OCI-LY1 (cell line): ENCODE measurements at regions not wholly inside any gene's neighbourhood (a gene's known extent, or its start where the extent isn't known, plus 50 kb on each side); places are given as distances from the start of the nearest gene placed in this dataset.

Experiments used
- EZH2 ChIP-seq: fragments of 200-600 bp; sonication (generic), shearing (Covaris generic); IDR thresholded peaks from 2 replicates; pipeline ENCODE4 v1.8.0; 2017; ENCODE audit warnings: borderline replicate concordance, mixed run types, mild to moderate bottlenecking, antibody characterized with exemption, low read length, moderate library complexity, mixed read lengths
- TF ChIP-seq, protein P1 (sequence below): fragments of 200-600 bp; sonication (generic), shearing (Covaris generic); IDR thresholded peaks from 2 replicates; pipeline ENCODE4 v1.5.1; 2017; ENCODE audit warnings: mild to moderate bottlenecking, antibody characterized with exemption, low read length, moderate library complexity, mixed read lengths

DNA sequence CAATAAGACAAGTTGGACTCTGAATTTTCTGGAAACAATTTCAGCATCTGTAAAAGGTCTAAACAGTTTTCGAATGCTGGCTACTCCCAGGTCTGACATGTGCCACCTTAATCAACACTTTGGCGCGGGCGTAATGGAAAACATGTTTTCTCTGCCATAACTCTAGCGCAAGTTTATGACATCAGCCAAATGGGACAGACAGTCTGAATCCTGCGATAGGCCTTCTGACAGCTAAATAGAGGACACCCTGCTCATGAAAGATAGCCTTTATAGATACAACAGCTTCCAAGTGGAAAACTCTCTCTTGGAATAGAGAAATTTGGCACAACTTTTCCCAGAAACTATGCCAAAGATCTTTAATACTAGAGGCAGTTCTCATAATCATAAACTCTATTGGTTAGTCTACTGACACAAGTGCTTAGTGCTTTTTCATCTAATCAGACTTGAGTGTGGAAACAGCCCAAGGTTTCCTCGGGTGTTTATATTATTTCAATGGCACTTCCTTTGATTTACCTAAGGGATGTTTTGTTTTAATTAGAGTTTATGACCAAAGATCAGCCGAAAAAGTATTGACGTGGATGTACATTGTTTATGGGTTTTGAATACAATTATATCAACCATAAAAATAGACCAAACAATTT is 120.1 kb upstream of the DPH6 start:
- TF ChIP-seq, protein P1, sequence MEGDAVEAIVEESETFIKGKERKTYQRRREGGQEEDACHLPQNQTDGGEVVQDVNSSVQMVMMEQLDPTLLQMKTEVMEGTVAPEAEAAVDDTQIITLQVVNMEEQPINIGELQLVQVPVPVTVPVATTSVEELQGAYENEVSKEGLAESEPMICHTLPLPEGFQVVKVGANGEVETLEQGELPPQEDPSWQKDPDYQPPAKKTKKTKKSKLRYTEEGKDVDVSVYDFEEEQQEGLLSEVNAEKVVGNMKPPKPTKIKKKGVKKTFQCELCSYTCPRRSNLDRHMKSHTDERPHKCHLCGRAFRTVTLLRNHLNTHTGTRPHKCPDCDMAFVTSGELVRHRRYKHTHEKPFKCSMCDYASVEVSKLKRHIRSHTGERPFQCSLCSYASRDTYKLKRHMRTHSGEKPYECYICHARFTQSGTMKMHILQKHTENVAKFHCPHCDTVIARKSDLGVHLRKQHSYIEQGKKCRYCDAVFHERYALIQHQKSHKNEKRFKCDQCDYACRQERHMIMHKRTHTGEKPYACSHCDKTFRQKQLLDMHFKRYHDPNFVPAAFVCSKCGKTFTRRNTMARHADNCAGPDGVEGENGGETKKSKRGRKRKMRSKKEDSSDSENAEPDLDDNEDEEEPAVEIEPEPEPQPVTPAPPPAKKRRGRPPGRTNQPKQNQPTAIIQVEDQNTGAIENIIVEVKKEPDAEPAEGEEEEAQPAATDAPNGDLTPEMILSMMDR, result no peak
- no peak for TF ChIP-seq EZH2
